ENCODE measurements at regions not wholly inside any gene's neighbourhood (a gene's known extent, or its start where the extent isn't known, plus 50 kb on each side); places are given as distances from the start of the nearest gene placed in this dataset.

GRCh38 chr1:239858057-239858456 is 233.6 kb upstream of the FMN2 start:
- DNase-seq: no peak
- H3K9me3 ChIP-seq (ENCODE audit: control insufficient read depth, low read length, poor library complexity, severe bottlenecking): no peaks in the 10 kb centered on the region
- Mint-ChIP-seq H3K4me3 (no peak overlapping the region), H3K4me1 (no peaks in the 10 kb centered on the region), H3K27me3 (no peaks in the 10 kb centered on the region), H3K27ac (no peak overlapping the region), H3K36me3 (ENCODE audit: low read depth) (no peaks in the 10 kb centered on the region)
- no peak for ATAC-seq

DNA sequence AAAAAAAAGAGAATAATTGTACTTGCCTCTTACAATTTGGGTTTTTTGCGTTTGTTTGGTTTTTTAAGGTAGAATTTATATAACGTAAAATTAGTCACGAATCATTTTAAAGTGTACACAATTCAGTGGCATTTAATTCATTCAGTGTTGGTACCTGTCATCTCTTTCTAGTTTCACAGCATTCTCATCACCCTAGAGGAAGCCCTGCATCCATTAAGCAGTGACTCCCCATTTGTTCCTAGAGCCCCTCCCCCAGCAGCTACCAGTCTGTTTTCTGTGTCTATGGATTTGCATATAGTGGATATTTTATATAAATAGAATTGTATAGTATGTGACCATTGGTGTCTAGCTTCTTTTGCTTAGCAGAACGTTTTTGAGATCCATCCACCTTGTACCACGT is 233.2 kb upstream of the FMN2 start:
- no peaks in the 10 kb centered on the region for H3K27me3 Mint-ChIP-seq
- H3K9me3 ChIP-seq (ENCODE audit: control insufficient read depth, low read length, poor library complexity, severe bottlenecking): no peaks in the 10 kb centered on the region
- DNase-seq (no peak), ATAC-seq (no peak)
- peaks cover 2% of the 10 kb centered on the region for H3K36me3 Mint-ChIP-seq (ENCODE audit: low read depth)
- H3K27ac Mint-ChIP-seq: no peak overlapping the region
- no peaks in the 10 kb centered on the region for H3K4me1 Mint-ChIP-seq
- no peak overlapping the region for H3K4me3 Mint-ChIP-seq

DNA sequence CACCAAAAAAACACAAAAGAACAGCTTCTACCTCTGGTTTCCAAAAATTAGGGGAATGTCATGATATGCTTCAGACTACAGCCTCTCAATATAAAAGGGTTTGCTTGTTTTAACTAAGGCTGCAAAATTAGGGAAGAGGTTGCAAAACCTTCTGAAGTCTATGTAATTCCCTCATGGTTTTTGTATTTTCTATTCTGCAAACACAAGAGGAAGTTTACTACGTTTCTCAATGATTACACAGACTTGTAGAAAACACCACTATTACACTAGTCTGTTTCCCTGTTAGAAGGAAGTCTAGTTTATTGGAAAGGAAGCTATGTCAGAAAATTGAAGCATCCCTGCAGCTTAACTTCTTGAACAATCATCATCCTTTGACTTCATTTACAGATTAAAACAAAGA is 229.7 kb upstream of the FMN2 start:
- no peak for DNase-seq
- H3K9me3 ChIP-seq (ENCODE audit: control insufficient read depth, low read length, poor library complexity, severe bottlenecking): no peaks in the 10 kb centered on the region
- H3K27me3 Mint-ChIP-seq: no peaks in the 10 kb centered on the region
- H3K4me1 Mint-ChIP-seq: no peaks in the 10 kb centered on the region
- no peak overlapping the region for H3K27ac Mint-ChIP-seq
- no peak for ATAC-seq
- peaks cover 3% of the 10 kb centered on the region for H3K36me3 Mint-ChIP-seq (ENCODE audit: low read depth)
- no peak overlapping the region for H3K4me3 Mint-ChIP-seq

GRCh38 chr1:239868058-239868832 is 223.4 kb upstream of the FMN2 start:
- ATAC-seq (no peak), DNase-seq (no peak)
- H3K27me3 Mint-ChIP-seq: no peaks in the 10 kb centered on the region
- H3K27ac Mint-ChIP-seq: no peak overlapping the region
- H3K4me1 Mint-ChIP-seq: no peaks in the 10 kb centered on the region
- H3K4me3 Mint-ChIP-seq: no peak overlapping the region
- H3K9me3 ChIP-seq (ENCODE audit: control insufficient read depth, low read length, poor library complexity, severe bottlenecking): no peaks in the 10 kb centered on the region
- peaks cover 3% of the 10 kb centered on the region for H3K36me3 Mint-ChIP-seq (ENCODE audit: low read depth)

DNA sequence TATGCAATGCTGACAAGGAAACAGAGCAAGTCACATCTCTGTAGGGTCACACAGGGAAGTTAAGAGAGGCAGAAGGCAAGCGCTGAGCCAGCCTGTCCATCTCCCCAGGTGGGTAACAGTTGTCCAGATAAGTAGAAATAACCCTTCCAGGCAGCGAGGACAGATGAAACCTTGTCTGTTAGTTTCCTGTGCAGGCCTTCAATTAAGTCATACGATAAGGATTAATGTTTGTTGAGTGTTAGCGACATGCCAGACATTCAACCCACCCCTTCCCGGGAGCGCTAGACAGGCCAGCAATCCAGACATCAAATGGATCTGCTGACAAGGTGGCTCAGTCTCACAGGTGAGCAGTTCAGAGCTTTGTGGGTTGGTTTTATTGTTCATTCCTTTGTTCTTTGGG is 221.5 kb upstream of the FMN2 start:
- no peak for ATAC-seq
- no peaks in the 10 kb centered on the region for H3K9me3 ChIP-seq (ENCODE audit: control insufficient read depth, low read length, poor library complexity, severe bottlenecking)
- no peaks in the 10 kb centered on the region for H3K36me3 Mint-ChIP-seq (ENCODE audit: low read depth)
- H3K27me3 Mint-ChIP-seq: no peaks in the 10 kb centered on the region
- DNase-seq: no peak
- H3K4me1 Mint-ChIP-seq: no peaks in the 10 kb centered on the region
- H3K27ac Mint-ChIP-seq: no peak overlapping the region
- H3K4me3 Mint-ChIP-seq: no peak overlapping the region

DNA sequence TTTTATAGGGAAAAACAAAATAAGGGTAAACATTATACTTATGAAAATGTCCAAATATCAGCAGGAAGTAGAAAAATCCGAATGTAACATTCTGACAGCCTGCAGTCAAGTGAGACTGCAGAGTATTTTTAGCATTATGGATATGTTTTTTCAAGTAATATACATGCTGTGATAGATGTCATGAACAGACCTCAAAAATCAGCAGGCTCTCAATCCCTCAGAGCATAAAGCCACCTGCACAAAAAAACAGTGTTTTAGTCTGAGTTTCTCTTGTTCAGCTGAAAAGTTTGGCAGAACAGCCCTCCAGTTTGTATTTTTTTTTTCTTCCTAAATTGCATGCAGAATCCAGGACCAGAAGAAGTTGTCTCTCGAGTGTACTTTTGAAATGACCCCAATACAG is 219.1 kb upstream of the FMN2 start:
- no peak overlapping the region for H3K4me3 Mint-ChIP-seq
- no peak for DNase-seq
- no peaks in the 10 kb centered on the region for H3K9me3 ChIP-seq (ENCODE audit: control insufficient read depth, low read length, poor library complexity, severe bottlenecking)
- H3K36me3 Mint-ChIP-seq (ENCODE audit: low read depth): no peaks in the 10 kb centered on the region
- H3K27ac Mint-ChIP-seq: no peak overlapping the region
- H3K4me1 Mint-ChIP-seq: no peaks in the 10 kb centered on the region
- no peak for ATAC-seq
- no peaks in the 10 kb centered on the region for H3K27me3 Mint-ChIP-seq

- no peaks in the 10 kb centered on the region for H3K4me1 Mint-ChIP-seq
- H3K4me3 Mint-ChIP-seq: no peak overlapping the region
- no peaks in the 10 kb centered on the region for H3K36me3 Mint-ChIP-seq (ENCODE audit: low read depth)
- no peaks in the 10 kb centered on the region for H3K27me3 Mint-ChIP-seq
- no peak overlapping the region for H3K27ac Mint-ChIP-seq
- DNase-seq (no peak), ATAC-seq (no peak)
- H3K9me3 ChIP-seq (ENCODE audit: control insufficient read depth, low read length, poor library complexity, severe bottlenecking): no peaks in the 10 kb centered on the region
Measured at GRCh38 chr1:239874831-239875230, 216.9 kb upstream of the FMN2 start.

- no peak overlapping the region for H3K4me3 Mint-ChIP-seq
- H3K27me3 Mint-ChIP-seq: no peaks in the 10 kb centered on the region
- DNase-seq (no peak), ATAC-seq (no peak)
- no peaks in the 10 kb centered on the region for H3K9me3 ChIP-seq (ENCODE audit: control insufficient read depth, low read length, poor library complexity, severe bottlenecking)
- no peaks in the 10 kb centered on the region for H3K36me3 Mint-ChIP-seq (ENCODE audit: low read depth)
- no peaks in the 10 kb centered on the region for H3K4me1 Mint-ChIP-seq
- H3K27ac Mint-ChIP-seq: no peak overlapping the region
Measured at GRCh38 chr1:239879321-239880170, 212.1 kb upstream of the FMN2 start.

- no peak for DNase-seq
- Mint-ChIP-seq H3K27ac (no peak overlapping the region), H3K4me3 (no peak overlapping the region), H3K27me3 (peaks cover 7% of the 10 kb centered on the region), H3K36me3 (ENCODE audit: low read depth) (no peaks in the 10 kb centered on the region), H3K4me1 (no peaks in the 10 kb centered on the region)
- no peak for ATAC-seq
- H3K9me3 ChIP-seq (ENCODE audit: control insufficient read depth, low read length, poor library complexity, severe bottlenecking): no peaks in the 10 kb centered on the region
Measured at GRCh38 chr1:239882967-239883366, 208.7 kb upstream of the FMN2 start.

GRCh38 chr1:239884796-239885195 is 206.9 kb upstream of the FMN2 start:
- DNase-seq (no peak), ATAC-seq (no peak)
- H3K27ac Mint-ChIP-seq: no peak overlapping the region
- no peaks in the 10 kb centered on the region for H3K36me3 Mint-ChIP-seq (ENCODE audit: low read depth)
- no peak overlapping the region for H3K4me3 Mint-ChIP-seq
- H3K4me1 Mint-ChIP-seq: no peaks in the 10 kb centered on the region
- peaks cover 12% of the 10 kb centered on the region for H3K27me3 Mint-ChIP-seq
- no peaks in the 10 kb centered on the region for H3K9me3 ChIP-seq (ENCODE audit: control insufficient read depth, low read length, poor library complexity, severe bottlenecking)

DNA sequence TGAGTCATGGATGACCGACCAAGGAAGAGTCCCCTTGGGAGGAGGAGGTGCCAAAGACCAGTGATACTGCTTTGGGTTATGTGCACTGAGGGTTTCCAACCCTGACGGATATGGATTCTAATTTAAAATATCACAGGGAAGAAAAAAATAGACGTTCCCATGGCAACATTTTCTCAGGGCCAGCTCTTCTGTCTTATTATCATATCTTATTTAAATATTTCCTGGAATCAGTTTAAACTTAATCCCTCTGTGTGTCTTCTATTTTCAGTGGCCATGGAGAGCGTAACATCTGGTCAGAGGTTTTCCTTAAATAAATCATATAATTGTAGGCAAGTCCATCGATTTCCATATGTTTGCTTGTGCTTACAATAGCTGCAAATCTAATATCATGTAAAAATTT is 205.4 kb upstream of the FMN2 start:
- Mint-ChIP-seq H3K27me3 (peaks cover 12% of the 10 kb centered on the region), H3K4me3 (no peak overlapping the region), H3K4me1 (no peaks in the 10 kb centered on the region), H3K27ac (no peak overlapping the region), H3K36me3 (ENCODE audit: low read depth) (no peaks in the 10 kb centered on the region)
- H3K9me3 ChIP-seq (ENCODE audit: control insufficient read depth, low read length, poor library complexity, severe bottlenecking): no peaks in the 10 kb centered on the region
- ATAC-seq (no peak), DNase-seq (no peak)

- ATAC-seq: no peak
- Mint-ChIP-seq H3K27me3 (peaks cover 12% of the 10 kb centered on the region), H3K4me3 (no peak overlapping the region), H3K4me1 (no peaks in the 10 kb centered on the region), H3K27ac (no peak overlapping the region), H3K36me3 (ENCODE audit: low read depth) (no peaks in the 10 kb centered on the region)
- no peak for DNase-seq
- H3K9me3 ChIP-seq (ENCODE audit: control insufficient read depth, low read length, poor library complexity, severe bottlenecking): no peaks in the 10 kb centered on the region
Measured at GRCh38 chr1:239888639-239889038, 203.0 kb upstream of the FMN2 start.

GRCh38 chr1:239891621-239892358 is 199.9 kb upstream of the FMN2 start:
- DNase-seq (no peak), ATAC-seq (no peak)
- Mint-ChIP-seq H3K4me3 (no peak overlapping the region), H3K27ac (no peak overlapping the region), H3K27me3 (peaks cover 28% of the 10 kb centered on the region), H3K36me3 (ENCODE audit: low read depth) (no peaks in the 10 kb centered on the region), H3K4me1 (peaks cover 2% of the 10 kb centered on the region)
- no peaks in the 10 kb centered on the region for H3K9me3 ChIP-seq (ENCODE audit: control insufficient read depth, low read length, poor library complexity, severe bottlenecking)

All from T-helper 17 cell (primary cell).